ENCODE measurements at regions not wholly inside any gene's neighbourhood (a gene's known extent, or its start where the extent isn't known, plus 50 kb on each side); places are given as distances from the start of the nearest gene placed in this dataset.
A peak's percentile ranks its signal among the peaks of the same experiment; 100 is the strongest.

DNA sequence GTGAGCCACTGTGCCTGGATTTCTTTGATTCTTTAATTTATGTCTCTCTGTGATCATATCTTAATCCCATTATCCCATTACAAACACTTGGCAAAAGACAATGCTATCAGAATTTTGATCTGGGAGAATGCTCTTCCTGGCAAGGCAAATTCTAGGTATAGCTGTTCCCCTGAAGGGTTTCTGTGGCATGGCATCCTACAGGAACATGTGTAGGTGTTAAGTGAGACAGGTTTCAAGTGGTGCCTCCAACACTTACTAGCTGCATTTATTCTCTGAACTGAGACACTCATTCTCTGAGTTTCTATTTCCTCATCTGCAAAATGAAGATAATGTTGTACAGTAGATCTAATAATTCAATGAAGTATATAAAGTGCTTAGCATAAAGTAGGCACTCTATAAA lies 87.1 kb upstream of the CTTNBP2 start:
- peak overlapping the region in 1 of 4 donors; percentile 36 for H3K27ac ChIP-seq
- intact Hi-C loops (cut with DNase I; ENCODE audit: low total_unique reads): no loop called here

GRCh38 chr7:117961235-117961634 lies 88.0 kb upstream of the CTTNBP2 start:
- ATAC-seq (peak; percentile 86 to 90), DNase-seq (peak in 1 of 2 donors; percentile 34)
- in situ Hi-C loops (cut with MboI; ENCODE audit: low sequenced_read_pairs in 4 of 4): no loop called here
- H3K4me1 ChIP-seq: no peaks in the 10 kb centered on the region
- intact Hi-C loops (cut with DNase I; ENCODE audit: low total_unique reads): no loop called here
- H3K4me3 ChIP-seq: no peak overlapping the region
- H3K27ac ChIP-seq: peak overlapping the region in 2 of 4 donors; percentile 36 to 58
- no peaks in the 10 kb centered on the region for H3K27me3 ChIP-seq
- H3K36me3 ChIP-seq: no peaks in the 10 kb centered on the region
- TF ChIP-seq POLR2A (IDR thresholded peaks at IDR 0.05): no peak
- TF ChIP-seq, protein P1, sequence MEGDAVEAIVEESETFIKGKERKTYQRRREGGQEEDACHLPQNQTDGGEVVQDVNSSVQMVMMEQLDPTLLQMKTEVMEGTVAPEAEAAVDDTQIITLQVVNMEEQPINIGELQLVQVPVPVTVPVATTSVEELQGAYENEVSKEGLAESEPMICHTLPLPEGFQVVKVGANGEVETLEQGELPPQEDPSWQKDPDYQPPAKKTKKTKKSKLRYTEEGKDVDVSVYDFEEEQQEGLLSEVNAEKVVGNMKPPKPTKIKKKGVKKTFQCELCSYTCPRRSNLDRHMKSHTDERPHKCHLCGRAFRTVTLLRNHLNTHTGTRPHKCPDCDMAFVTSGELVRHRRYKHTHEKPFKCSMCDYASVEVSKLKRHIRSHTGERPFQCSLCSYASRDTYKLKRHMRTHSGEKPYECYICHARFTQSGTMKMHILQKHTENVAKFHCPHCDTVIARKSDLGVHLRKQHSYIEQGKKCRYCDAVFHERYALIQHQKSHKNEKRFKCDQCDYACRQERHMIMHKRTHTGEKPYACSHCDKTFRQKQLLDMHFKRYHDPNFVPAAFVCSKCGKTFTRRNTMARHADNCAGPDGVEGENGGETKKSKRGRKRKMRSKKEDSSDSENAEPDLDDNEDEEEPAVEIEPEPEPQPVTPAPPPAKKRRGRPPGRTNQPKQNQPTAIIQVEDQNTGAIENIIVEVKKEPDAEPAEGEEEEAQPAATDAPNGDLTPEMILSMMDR (IDR thresholded peaks at IDR 0.05 in 4 of 5, conservative IDR thresholded peaks at IDR 0.05 in 1 of 5): no peak
- no peaks in the 10 kb centered on the region for H3K9me3 ChIP-seq

More for the DNA sequence above, 87.1 kb upstream of the CTTNBP2 start:
- no peaks in the 10 kb centered on the region for H3K4me1 ChIP-seq
- H3K4me3 ChIP-seq: no peak overlapping the region
- H3K36me3 ChIP-seq: no peaks in the 10 kb centered on the region
- no peaks in the 10 kb centered on the region for H3K9me3 ChIP-seq
- no peak for DNase-seq
- H3K27me3 ChIP-seq: no peaks in the 10 kb centered on the region
- no peak for TF ChIP-seq POLR2A (IDR thresholded peaks at IDR 0.05)
- TF ChIP-seq, protein P1 (IDR thresholded peaks at IDR 0.05 in 4 of 5, conservative IDR thresholded peaks at IDR 0.05 in 1 of 5): no peak
- ATAC-seq: no peak
- in situ Hi-C loops (cut with MboI; ENCODE audit: low sequenced_read_pairs in 4 of 4): no loop called here

DNA sequence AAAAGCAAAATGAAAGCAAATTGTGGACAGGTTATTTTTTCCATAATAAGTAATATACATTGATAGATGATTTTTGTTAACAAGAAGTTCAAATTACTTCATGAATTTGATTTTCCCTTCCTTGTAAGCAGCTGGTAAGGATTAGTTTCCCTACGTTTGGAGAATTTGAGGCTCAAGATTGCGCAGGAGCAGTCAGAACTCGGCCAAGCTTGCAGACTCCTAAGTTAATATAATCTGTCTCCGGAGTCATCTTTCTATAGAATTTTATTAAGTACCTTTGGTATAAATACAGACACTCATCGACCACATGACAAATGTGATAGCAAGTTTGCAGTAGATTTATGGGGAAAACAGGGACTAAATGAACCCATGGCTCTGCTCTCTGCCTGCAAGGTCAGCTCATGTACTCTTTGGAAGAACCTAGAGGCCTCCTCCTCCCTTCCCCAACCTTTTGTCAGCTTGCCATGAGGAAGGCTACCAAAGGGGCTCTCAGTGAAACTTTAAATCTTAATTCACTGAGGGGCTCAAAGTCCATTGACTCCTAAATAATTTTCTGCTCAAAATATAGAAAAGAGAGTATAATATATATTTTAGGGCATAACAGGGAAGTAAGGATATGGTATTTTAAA lies 89.2 kb upstream of the CTTNBP2 start:
- in situ Hi-C loops (cut with MboI; ENCODE audit: low sequenced_read_pairs in 4 of 4): no loop called here
- TF ChIP-seq, protein P1 (IDR thresholded peaks at IDR 0.05 in 4 of 5, conservative IDR thresholded peaks at IDR 0.05 in 1 of 5): no peak
- no peak for TF ChIP-seq POLR2A (IDR thresholded peaks at IDR 0.05)
- H3K4me3 ChIP-seq: no peak overlapping the region
- no peaks in the 10 kb centered on the region for H3K36me3 ChIP-seq
- intact Hi-C loops (cut with DNase I; ENCODE audit: low total_unique reads): no loop called here
- H3K27ac ChIP-seq: no peak overlapping the region
- H3K4me1 ChIP-seq: no peaks in the 10 kb centered on the region
- DNase-seq: no peak
- ATAC-seq: no peak
- H3K9me3 ChIP-seq: no peaks in the 10 kb centered on the region
- H3K27me3 ChIP-seq: no peaks in the 10 kb centered on the region

- H3K4me1 ChIP-seq: no peaks in the 10 kb centered on the region
- in situ Hi-C loops (cut with MboI; ENCODE audit: low sequenced_read_pairs in 4 of 4): no loop called here
- no peaks in the 10 kb centered on the region for H3K27me3 ChIP-seq
- H3K27ac ChIP-seq: no peak overlapping the region
- intact Hi-C loops (cut with DNase I; ENCODE audit: low total_unique reads): no loop called here
- TF ChIP-seq, protein P1 (IDR thresholded peaks at IDR 0.05 in 4 of 5, conservative IDR thresholded peaks at IDR 0.05 in 1 of 5): no peak
- no peak for TF ChIP-seq POLR2A (IDR thresholded peaks at IDR 0.05)
- DNase-seq (no peak), ATAC-seq (no peak)
- no peaks in the 10 kb centered on the region for H3K36me3 ChIP-seq
- H3K4me3 ChIP-seq: no peak overlapping the region
- H3K9me3 ChIP-seq: no peaks in the 10 kb centered on the region
Measured at GRCh38 chr7:117963264-117964197, 90.3 kb upstream of the CTTNBP2 start.
